Calu3 (cell line): ENCODE measurements at regions not wholly inside any gene's neighbourhood (a gene's known extent, or its start where the extent isn't known, plus 50 kb on each side); places are given as distances from the start of the nearest gene placed in this dataset.

Experiments used
- BruUV-seq: library from RNA; stranded (reverse); fragments of 400-500 nt; replicated peaks from 2 replicates; lab custom pipeline; 2021; lab: Mats Ljungman, UMichigan
- CTCF ChIA-PET: fragments of 300-600 bp; sonication (Branson Sonifier 250); formaldehyde crosslinking; loops from one replicate; lab custom pipeline; 2022; ENCODE audit warnings: antibody characterized with exemption; lab: Charles Lee
- DNase-seq: peaks from one replicate; pipeline ENCODE4 v3.0.0; 2022
- H3K27ac Mint-ChIP-seq: one replicate; pipeline ENCODE4 v1.8.0; 2022; ENCODE audit warnings: mixed read lengths; ENCODE audit not compliant: unreplicated experiment
- H3K27me3 Mint-ChIP-seq: one replicate; pipeline ENCODE4 v1.8.0; 2022; ENCODE audit warnings: mixed read lengths; ENCODE audit not compliant: unreplicated experiment
- H3K36me3 Mint-ChIP-seq: one replicate; pipeline ENCODE4 v1.8.0; 2022; ENCODE audit warnings: mild to moderate bottlenecking, moderate library complexity, mixed read lengths; ENCODE audit not compliant: insufficient read depth, unreplicated experiment
- H3K4me1 Mint-ChIP-seq: one replicate; pipeline ENCODE4 v1.8.0; 2022; ENCODE audit warnings: mild to moderate bottlenecking, low read depth, mixed read lengths; ENCODE audit not compliant: unreplicated experiment
- H3K4me3 Mint-ChIP-seq: one replicate; pipeline ENCODE4 v1.8.0; 2022; ENCODE audit warnings: mild to moderate bottlenecking, low read depth, moderate library complexity, mixed read lengths; ENCODE audit not compliant: unreplicated experiment
- H3K9me3 Mint-ChIP-seq: one replicate; pipeline ENCODE4 v1.8.0; 2022; ENCODE audit warnings: low read depth, mixed read lengths; ENCODE audit not compliant: unreplicated experiment
- intact Hi-C: fragments of 100-400 bp; cut with micrococcal nuclease; formaldehyde crosslinking; loops from one replicate; pipeline ENCODE4 v1.10.0; 2022; ENCODE audit not compliant: unreplicated experiment
- TF ChIP-seq, protein P1 (sequence below): fragments of 200-600 bp; IDR thresholded peaks from one replicate; pipeline ENCODE4 v1.8.0; 2022; ENCODE audit warnings: antibody characterized with exemption; ENCODE audit not compliant: unreplicated experiment

DNA sequence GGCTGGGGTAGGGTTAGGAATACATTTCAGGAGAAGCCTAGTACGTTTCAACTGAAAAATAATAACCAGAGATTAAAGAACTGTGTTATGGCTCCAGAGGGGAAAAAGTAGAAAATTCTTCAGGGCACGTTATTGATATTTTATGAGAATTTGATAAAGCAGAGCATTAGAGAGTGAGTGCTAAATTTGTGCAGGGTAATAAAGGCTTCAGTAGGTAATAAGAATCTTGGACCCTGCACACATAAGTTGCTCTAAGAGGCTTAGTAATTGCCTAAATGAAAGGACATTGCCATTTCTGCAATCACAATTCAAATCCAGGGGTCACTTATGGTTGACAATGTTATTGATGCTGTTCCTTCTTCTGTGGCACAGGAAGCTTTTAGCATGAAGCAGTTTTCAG, 439.4 kb upstream of the DCN start:
- CTCF ChIA-PET, result interaction anchor here (0.6 to 1.1 kb wide), 2 partner anchors 10 to 288 kb away, joined by 3 to 4 read pairs; no protein-coding TSS in a partner anchor
- Mint-ChIP-seq H3K27ac (no peak overlapping the region), H3K4me1 (peaks cover 11% of the 10 kb centered on the region), H3K27me3 (no peaks in the 10 kb centered on the region), H3K36me3 (no peaks in the 10 kb centered on the region), H3K4me3 (no peak overlapping the region), H3K9me3 (peaks cover 3% of the 10 kb centered on the region)
- TF ChIP-seq, protein P1, sequence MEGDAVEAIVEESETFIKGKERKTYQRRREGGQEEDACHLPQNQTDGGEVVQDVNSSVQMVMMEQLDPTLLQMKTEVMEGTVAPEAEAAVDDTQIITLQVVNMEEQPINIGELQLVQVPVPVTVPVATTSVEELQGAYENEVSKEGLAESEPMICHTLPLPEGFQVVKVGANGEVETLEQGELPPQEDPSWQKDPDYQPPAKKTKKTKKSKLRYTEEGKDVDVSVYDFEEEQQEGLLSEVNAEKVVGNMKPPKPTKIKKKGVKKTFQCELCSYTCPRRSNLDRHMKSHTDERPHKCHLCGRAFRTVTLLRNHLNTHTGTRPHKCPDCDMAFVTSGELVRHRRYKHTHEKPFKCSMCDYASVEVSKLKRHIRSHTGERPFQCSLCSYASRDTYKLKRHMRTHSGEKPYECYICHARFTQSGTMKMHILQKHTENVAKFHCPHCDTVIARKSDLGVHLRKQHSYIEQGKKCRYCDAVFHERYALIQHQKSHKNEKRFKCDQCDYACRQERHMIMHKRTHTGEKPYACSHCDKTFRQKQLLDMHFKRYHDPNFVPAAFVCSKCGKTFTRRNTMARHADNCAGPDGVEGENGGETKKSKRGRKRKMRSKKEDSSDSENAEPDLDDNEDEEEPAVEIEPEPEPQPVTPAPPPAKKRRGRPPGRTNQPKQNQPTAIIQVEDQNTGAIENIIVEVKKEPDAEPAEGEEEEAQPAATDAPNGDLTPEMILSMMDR, result no peak
- no TSS peak for BruUV-seq
- intact Hi-C loops, result no loop called here
- no peak for DNase-seq

DNA sequence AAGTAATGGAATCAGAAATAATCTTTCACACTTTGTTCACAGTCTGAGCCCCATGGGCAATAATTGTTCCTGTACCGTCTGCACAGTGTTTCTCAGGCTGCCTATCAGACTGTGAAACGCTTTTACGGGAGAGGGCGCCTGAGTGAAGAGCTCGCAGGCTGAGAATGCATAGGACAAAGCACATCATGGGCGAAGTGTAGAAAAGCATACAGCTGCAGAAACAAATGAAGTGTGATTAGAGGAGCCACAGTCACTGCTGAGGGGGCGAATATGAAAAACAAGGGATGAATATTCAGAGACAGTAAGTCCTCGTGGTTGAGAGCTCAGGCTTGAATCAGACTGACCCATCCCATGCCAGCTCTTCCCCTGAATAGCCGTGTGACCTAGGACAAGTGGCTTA, 438.4 kb upstream of the DCN start:
- Mint-ChIP-seq H3K4me3 (no peak overlapping the region), H3K4me1 (peaks cover 11% of the 10 kb centered on the region), H3K9me3 (peaks cover 3% of the 10 kb centered on the region), H3K36me3 (no peaks in the 10 kb centered on the region), H3K27ac (no peak overlapping the region), H3K27me3 (no peaks in the 10 kb centered on the region)
- CTCF ChIA-PET, result interaction anchor here (0.6 to 1.1 kb wide), 3 partner anchors 9 to 252 kb away, joined by 3 to 5 read pairs (median 4); no protein-coding TSS in a partner anchor
- TF ChIP-seq, protein P1, result no peak
- no TSS peak for BruUV-seq
- intact Hi-C loops, result no loop called here
- no peak for DNase-seq

DNA sequence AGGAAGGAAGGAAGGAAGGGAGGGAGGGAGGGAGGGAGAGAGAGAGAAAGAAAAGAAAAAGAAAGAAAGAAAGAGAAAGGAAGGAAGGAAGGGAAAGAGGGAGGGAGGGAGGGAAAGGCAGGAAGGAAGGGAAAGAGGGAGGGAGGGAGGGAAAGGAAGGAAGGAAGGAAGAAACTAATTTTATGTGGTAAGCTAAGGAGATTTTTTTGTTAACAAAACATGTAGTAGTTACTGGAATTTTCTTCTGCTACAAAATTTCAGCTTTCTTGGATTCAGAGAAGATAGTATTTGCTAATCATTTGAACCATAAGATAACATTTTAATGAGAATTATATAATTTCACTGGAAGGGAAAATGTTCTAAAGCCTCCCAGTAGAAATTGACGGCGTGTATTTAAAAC, 437.8 kb upstream of the DCN start:
- no peak overlapping the region for H3K27ac Mint-ChIP-seq
- TF ChIP-seq, protein P1, result no peak
- no peaks in the 10 kb centered on the region for H3K36me3 Mint-ChIP-seq
- peaks cover 3% of the 10 kb centered on the region for H3K9me3 Mint-ChIP-seq
- no peak overlapping the region for H3K4me3 Mint-ChIP-seq
- intact Hi-C loops, result no loop called here
- peaks cover 11% of the 10 kb centered on the region for H3K4me1 Mint-ChIP-seq
- H3K27me3 Mint-ChIP-seq, result no peaks in the 10 kb centered on the region
- no peak for DNase-seq
- no TSS peak for BruUV-seq
- CTCF ChIA-PET, result no interaction called here

DNA sequence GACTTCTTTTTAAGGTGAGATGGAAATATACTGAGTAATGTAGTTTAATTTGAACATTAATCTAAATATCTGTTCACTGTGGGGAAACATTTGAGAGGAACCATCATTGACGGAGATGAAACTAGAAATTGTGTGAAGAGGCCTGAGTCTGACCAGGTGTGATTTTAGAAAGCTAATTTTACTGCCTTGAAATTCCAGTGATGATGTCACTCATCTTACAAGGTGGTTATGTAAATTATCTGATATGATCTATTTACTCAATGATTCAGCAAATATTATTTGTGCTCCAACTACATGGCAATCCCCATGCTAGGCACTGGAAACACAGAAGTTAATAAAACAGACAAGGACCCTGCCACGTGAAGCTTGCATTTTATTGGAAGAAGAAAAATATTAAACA, 435.7 kb upstream of the DCN start:
- peak overlapping the region; percentile 24 for H3K27ac Mint-ChIP-seq
- BruUV-seq, result no TSS peak
- no peak overlapping the region for H3K4me3 Mint-ChIP-seq
- TF ChIP-seq, protein P1, result no peak
- no peak for DNase-seq
- H3K9me3 Mint-ChIP-seq, result no peaks in the 10 kb centered on the region
- intact Hi-C loops, result no loop called here
- CTCF ChIA-PET, result interaction anchor here (0.7 to 1.1 kb wide), 2 partner anchors 16 to 126 kb away, joined by 3 to 4 read pairs; no protein-coding TSS in a partner anchor
- peaks cover 11% of the 10 kb centered on the region for H3K4me1 Mint-ChIP-seq
- H3K36me3 Mint-ChIP-seq, result no peaks in the 10 kb centered on the region
- H3K27me3 Mint-ChIP-seq, result no peaks in the 10 kb centered on the region
